ENCODE measurements at regions not wholly inside any gene's neighbourhood (a gene's known extent, or its start where the extent isn't known, plus 50 kb on each side); places are given as distances from the start of the nearest gene placed in this dataset.

DNA sequence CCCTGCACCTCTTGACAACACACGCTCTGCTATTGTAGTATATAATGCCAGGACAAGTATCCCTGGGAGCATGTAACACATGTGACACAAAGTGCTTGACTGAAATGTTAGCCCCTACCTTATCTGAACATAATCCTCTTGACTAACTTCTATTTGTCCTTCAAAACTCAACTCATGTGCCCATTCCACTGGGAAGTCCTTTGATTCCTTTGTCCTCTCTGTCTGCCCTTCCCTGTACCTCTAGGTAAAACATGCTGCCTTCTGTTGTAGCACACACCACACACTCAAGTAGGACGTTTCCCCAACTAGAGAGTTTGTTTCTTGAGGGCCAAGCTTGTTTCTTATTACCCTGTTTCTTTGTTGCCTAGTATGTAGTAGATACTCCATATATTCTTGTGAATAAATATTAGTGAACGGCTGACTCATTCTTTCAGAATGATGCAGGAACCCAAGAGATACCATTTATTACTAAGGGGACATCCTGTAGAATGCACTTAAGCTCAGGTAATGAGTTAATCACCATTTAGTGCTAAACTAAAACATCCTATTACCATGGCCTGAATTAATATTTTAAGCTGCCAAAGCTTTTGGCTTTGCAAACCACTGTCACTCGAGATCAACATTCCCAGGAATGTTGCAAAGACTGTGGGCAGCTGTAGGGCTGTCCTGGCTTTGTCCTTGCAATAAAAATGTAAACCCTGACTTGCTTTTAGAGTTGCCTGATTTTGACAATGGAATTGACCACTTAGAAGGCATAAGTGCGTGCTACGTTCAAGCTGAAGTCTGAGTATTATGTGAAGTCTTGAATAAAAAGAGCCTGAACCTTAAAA lies 313.4 kb downstream of the COG6 start:
- no peaks in the 10 kb centered on the region for H3K36me3 Mint-ChIP-seq (ENCODE audit: low read depth)
- H3K27ac Mint-ChIP-seq = no peak overlapping the region
- peaks cover 10% of the 10 kb centered on the region for H3K4me1 Mint-ChIP-seq
- H3K9me3 Mint-ChIP-seq = no peaks in the 10 kb centered on the region
- TF ChIP-seq, protein P1, sequence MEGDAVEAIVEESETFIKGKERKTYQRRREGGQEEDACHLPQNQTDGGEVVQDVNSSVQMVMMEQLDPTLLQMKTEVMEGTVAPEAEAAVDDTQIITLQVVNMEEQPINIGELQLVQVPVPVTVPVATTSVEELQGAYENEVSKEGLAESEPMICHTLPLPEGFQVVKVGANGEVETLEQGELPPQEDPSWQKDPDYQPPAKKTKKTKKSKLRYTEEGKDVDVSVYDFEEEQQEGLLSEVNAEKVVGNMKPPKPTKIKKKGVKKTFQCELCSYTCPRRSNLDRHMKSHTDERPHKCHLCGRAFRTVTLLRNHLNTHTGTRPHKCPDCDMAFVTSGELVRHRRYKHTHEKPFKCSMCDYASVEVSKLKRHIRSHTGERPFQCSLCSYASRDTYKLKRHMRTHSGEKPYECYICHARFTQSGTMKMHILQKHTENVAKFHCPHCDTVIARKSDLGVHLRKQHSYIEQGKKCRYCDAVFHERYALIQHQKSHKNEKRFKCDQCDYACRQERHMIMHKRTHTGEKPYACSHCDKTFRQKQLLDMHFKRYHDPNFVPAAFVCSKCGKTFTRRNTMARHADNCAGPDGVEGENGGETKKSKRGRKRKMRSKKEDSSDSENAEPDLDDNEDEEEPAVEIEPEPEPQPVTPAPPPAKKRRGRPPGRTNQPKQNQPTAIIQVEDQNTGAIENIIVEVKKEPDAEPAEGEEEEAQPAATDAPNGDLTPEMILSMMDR (IDR thresholded peaks at IDR 0.05; ENCODE audit: unreplicated experiment in 3 of 3) = no peak
- H3K27me3 Mint-ChIP-seq (ENCODE audit: low read depth) = peaks cover 3% of the 10 kb centered on the region
- H3K4me3 Mint-ChIP-seq = no peak overlapping the region

- TF ChIP-seq, protein P1 (IDR thresholded peaks at IDR 0.05; ENCODE audit: unreplicated experiment in 3 of 3) = no peak
- Mint-ChIP-seq H3K36me3 (ENCODE audit: low read depth) (no peaks in the 10 kb centered on the region), H3K4me1 (peaks cover 10% of the 10 kb centered on the region), H3K4me3 (no peak overlapping the region), H3K27me3 (ENCODE audit: low read depth) (peaks cover 3% of the 10 kb centered on the region), H3K9me3 (no peaks in the 10 kb centered on the region), H3K27ac (no peak overlapping the region)
These were observed 314.9 kb downstream of the COG6 start for GRCh38 chr13:39970177-39970846.

DNA sequence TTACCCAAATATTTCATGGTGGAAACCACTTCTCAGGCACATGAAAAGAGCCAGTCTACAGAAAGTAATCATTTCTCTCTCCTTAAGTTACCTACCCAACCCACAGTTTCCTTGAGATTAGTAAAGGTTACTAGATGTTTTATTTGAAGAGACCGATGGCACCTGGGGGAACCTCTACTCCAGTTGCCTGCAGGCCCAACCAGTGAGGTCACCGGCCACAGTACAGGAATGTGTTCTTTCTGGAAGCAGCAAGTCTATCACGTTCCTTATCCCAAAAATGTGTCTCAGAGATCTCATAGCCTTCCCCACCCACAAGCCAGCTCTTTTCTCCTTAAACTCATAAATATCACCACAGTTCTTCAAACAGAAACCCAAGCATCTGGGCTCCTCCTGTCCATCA lies 316.1 kb downstream of the COG6 start:
- TF ChIP-seq, protein P1 (IDR thresholded peaks at IDR 0.05; ENCODE audit: unreplicated experiment in 3 of 3) = no peak
- no peak overlapping the region for H3K27ac Mint-ChIP-seq
- H3K36me3 Mint-ChIP-seq (ENCODE audit: low read depth) = no peaks in the 10 kb centered on the region
- H3K4me3 Mint-ChIP-seq = no peak overlapping the region
- H3K27me3 Mint-ChIP-seq (ENCODE audit: low read depth) = peaks cover 3% of the 10 kb centered on the region
- peaks cover 10% of the 10 kb centered on the region for H3K4me1 Mint-ChIP-seq
- no peaks in the 10 kb centered on the region for H3K9me3 Mint-ChIP-seq

GRCh38 chr13:39976481-39976880 lies 321.0 kb downstream of the COG6 start:
- H3K27ac Mint-ChIP-seq = no peak overlapping the region

DNA sequence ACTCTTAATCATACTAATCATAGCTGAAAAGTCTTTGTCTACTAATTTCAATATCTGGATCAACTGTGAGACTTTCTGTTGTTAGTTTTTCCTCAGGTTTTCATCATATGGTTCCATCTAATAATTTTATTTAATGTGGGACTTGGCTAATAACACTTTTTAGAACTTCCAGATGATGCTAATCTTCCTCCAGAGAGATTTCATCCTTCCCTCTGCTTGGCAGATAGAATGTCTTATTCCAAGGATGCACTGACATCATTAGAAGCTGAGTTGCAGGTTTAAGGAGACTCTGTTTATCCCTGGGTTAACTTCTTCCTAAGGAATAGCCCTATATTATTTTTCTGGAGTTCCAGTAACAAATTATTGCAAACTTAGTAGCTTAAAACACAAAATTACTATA lies 325.6 kb downstream of the COG6 start:
- no peaks in the 10 kb centered on the region for H3K36me3 Mint-ChIP-seq (ENCODE audit: low read depth)
- peaks cover 4% of the 10 kb centered on the region for H3K4me1 Mint-ChIP-seq
- H3K27ac Mint-ChIP-seq = no peak overlapping the region
- TF ChIP-seq, protein P1 (IDR thresholded peaks at IDR 0.05; ENCODE audit: unreplicated experiment in 3 of 3) = no peak
- H3K9me3 Mint-ChIP-seq = peaks cover 3% of the 10 kb centered on the region
- H3K27me3 Mint-ChIP-seq (ENCODE audit: low read depth) = no peaks in the 10 kb centered on the region
- H3K4me3 Mint-ChIP-seq = no peak overlapping the region

More at GRCh38 chr13:39976481-39976880, 321.0 kb downstream of the COG6 start:
- Mint-ChIP-seq H3K27me3 (ENCODE audit: low read depth) (peaks cover 3% of the 10 kb centered on the region), H3K4me3 (no peak overlapping the region), H3K4me1 (no peaks in the 10 kb centered on the region), H3K36me3 (ENCODE audit: low read depth) (no peaks in the 10 kb centered on the region), H3K9me3 (no peaks in the 10 kb centered on the region)
- TF ChIP-seq, protein P1 (IDR thresholded peaks at IDR 0.05; ENCODE audit: unreplicated experiment in 3 of 3) = no peak
